ENCODE measurements at regions not wholly inside any gene's neighbourhood (a gene's known extent, or its start where the extent isn't known, plus 50 kb on each side); places are given as distances from the start of the nearest gene placed in this dataset.
"Not testable (repeated sequence)": the region's sequence is repeated elsewhere in the genome, so short reads cannot be mapped to it uniquely, and the experiment has no call there.

GRCh38 chr2:196526981-196527725, 112.4 kb upstream of the CCDC150 start:
- not testable (repeated sequence) for TF ChIP-seq CTCF, POLR2A (IDR thresholded peaks at IDR 0.05)
